SK-N-SH (cell line): ENCODE measurements at regions not wholly inside any gene's neighbourhood (a gene's known extent, or its start where the extent isn't known, plus 50 kb on each side); places are given as distances from the start of the nearest gene placed in this dataset.

Source experiments
- CTCF ChIA-PET: fragments of 300-600, 350-600 bp; formaldehyde crosslinking; extraction: SDS; loops from one replicate; lab custom pipeline; 2021; lab: Yijun Ruan, JAX
- POLR2A ChIA-PET: fragments of 350-600 bp; sonication (Branson Sonifier 250); formaldehyde crosslinking; extraction: SDS; loops from one replicate; lab custom pipeline; 2020; ENCODE audit warnings: antibody characterized with exemption, inconsistent platforms; lab: Yijun Ruan, JAX
- DNase-seq: peaks from one replicate; pipeline ENCODE4 v3.0.0; 2012
- H2AFZ ChIP-seq: fragments of 200-600 bp; sonication (generic); 2 replicates; pipeline ENCODE4 v1.8.1; 2016; ENCODE audit warnings: antibody characterized with exemption, mild to moderate bottlenecking, low read depth
- H3F3A ChIP-seq: fragments of 200-600 bp; sonication (generic); replicated peaks from 2 replicates; pipeline ENCODE3; 2016; ENCODE audit warnings: antibody characterized with exemption, mild to moderate bottlenecking; ENCODE audit not compliant: insufficient read depth
- H3K27ac ChIP-seq, 2 experiments: fragments of 200-500 bp in 1 of 2; fragments of 200-600 bp in 1 of 2; sonication (Bioruptor generic) in 1 of 2; sonication (generic), shearing (Covaris generic) in 1 of 2; 2 replicates each; pipeline versions ENCODE4 v1.5.1 to v1.6.1; 2014 to 2016; ENCODE audit warnings: low read depth in 2 of 2, inconsistent platforms in 1 of 2, low read length in 1 of 2, mild to moderate bottlenecking in 1 of 2, mixed read lengths in 1 of 2
- H3K27me3 ChIP-seq: fragments of 200-600 bp; sonication (generic), shearing (Covaris generic); 2 replicates; pipeline ENCODE4 v1.6.1; 2016; ENCODE audit warnings: mixed run types; ENCODE audit not compliant: insufficient read depth
- H3K36me3 ChIP-seq, 2 experiments: fragments of 200-500 bp in 1 of 2; fragments of 200-600 bp in 1 of 2; sonication (Bioruptor generic) in 1 of 2; sonication (generic) in 1 of 2; replicated peaks in 1 of 2; 2 replicates each; pipeline versions ENCODE3 to v1.5.1; 2014 to 2016; ENCODE audit warnings: low read length in 1 of 2, mild to moderate bottlenecking in 1 of 2; ENCODE audit not compliant: insufficient read depth in 2 of 2, control insufficient read depth in 1 of 2
- H3K4me1 ChIP-seq, 2 experiments: fragments of 200-500 bp in 1 of 2; fragments of 200-600 bp in 1 of 2; sonication (Bioruptor generic) in 1 of 2; sonication (generic), shearing (Covaris generic) in 1 of 2; 2 replicates each; pipeline versions ENCODE4 v1.5.1 to v1.6.1; 2014 to 2016; ENCODE audit warnings: low read depth in 1 of 2, low read length in 1 of 2, mixed run types in 1 of 2; ENCODE audit not compliant: insufficient read depth in 2 of 2, control insufficient read depth in 1 of 2
- H3K4me2 ChIP-seq: fragments of 200-600 bp; sonication (generic), shearing (Covaris generic); 2 replicates; pipeline ENCODE4 v1.6.1; 2017; ENCODE audit warnings: mixed run types
- H3K4me3 ChIP-seq, 2 experiments: fragments of 200-500 bp in 1 of 2; fragments of 200-600 bp in 1 of 2; sonication (Bioruptor generic) in 1 of 2; sonication (generic), shearing (Covaris generic) in 1 of 2; 2 replicates each; pipeline versions ENCODE4 v1.5.1 to v1.8.1; 2014 to 2016; ENCODE audit warnings: low read depth in 2 of 2, inconsistent platforms in 1 of 2, low read length in 1 of 2, mild to moderate bottlenecking in 1 of 2, mixed read lengths in 1 of 2, moderate library complexity in 1 of 2
- H3K79me2 ChIP-seq: fragments of 200-600 bp; sonication (generic); 2 replicates; pipeline ENCODE4 v1.8.1; 2017; ENCODE audit warnings: mild to moderate bottlenecking; ENCODE audit not compliant: insufficient read depth
- H3K9ac ChIP-seq: fragments of 200-600 bp; sonication (generic); 2 replicates; pipeline ENCODE4 v1.6.1; 2017; ENCODE audit warnings: mixed run types
- H3K9me2 ChIP-seq: fragments of 200-600 bp; sonication (generic); 2 replicates; pipeline ENCODE4 v1.6.1; 2017; ENCODE audit warnings: mixed run types
- H3K9me3 ChIP-seq: fragments of 200-600 bp; sonication (generic); 2 replicates; pipeline ENCODE4 v1.6.1; 2017; ENCODE audit warnings: mixed run types, mild to moderate bottlenecking, moderate library complexity
- H4K20me1 ChIP-seq: fragments of 200-600 bp; sonication (generic); 2 replicates; pipeline ENCODE4 v1.6.1; 2017; ENCODE audit warnings: mild to moderate bottlenecking, mixed run types; ENCODE audit not compliant: insufficient read depth
- CHD2 ChIP-seq: fragments of 150-350 bp; IDR thresholded peaks from 2 replicates; pipeline ENCODE4 v1.6.1; 2018; ENCODE audit warnings: low read length; ENCODE audit not compliant: partially characterized antibody
- FOSL2 ChIP-seq: IDR thresholded peaks from 2 replicates; pipeline ENCODE4 v1.4.0; 2012; ENCODE audit warnings: low read depth, mild to moderate bottlenecking, moderate library complexity, borderline replicate concordance
- FOXM1 ChIP-seq: IDR thresholded peaks from 2 replicates; pipeline ENCODE4 v1.4.0; 2012; ENCODE audit warnings: low read depth, mild to moderate bottlenecking
- GABPA ChIP-seq: IDR thresholded peaks from 2 replicates; pipeline ENCODE4 v1.4.0; 2012; ENCODE audit warnings: low read depth, mild to moderate bottlenecking
- GATA2 ChIP-seq: sonication (generic); formaldehyde crosslinking; IDR thresholded peaks from 2 replicates; pipeline ENCODE4 v1.5.0; 2020; ENCODE audit warnings: mild to moderate bottlenecking, missing genetic modification reagents
- JUND ChIP-seq: IDR thresholded peaks from 2 replicates; pipeline ENCODE4 v1.4.0; 2012
- MEF2A ChIP-seq: IDR thresholded peaks from 2 replicates; pipeline ENCODE4 v1.4.0; 2012; ENCODE audit warnings: low read depth, borderline replicate concordance
- MXI1 ChIP-seq: IDR thresholded peaks from 2 replicates; pipeline ENCODE4 v1.6.1; 2012; ENCODE audit warnings: mild to moderate bottlenecking, low read depth, low read length, improper control_type of control experiment
- NRF1 ChIP-seq: IDR thresholded peaks from 2 replicates; pipeline ENCODE4 v1.6.1; 2012; ENCODE audit warnings: low read depth, mild to moderate bottlenecking, low read length
- POLR2AphosphoS5 ChIP-seq: IDR thresholded peaks from 2 replicates; pipeline ENCODE4 v1.6.1; 2012; ENCODE audit warnings: low read depth, low read length
- RAD21 ChIP-seq: IDR thresholded peaks from 2 replicates; pipeline ENCODE4 v1.6.1; 2012; ENCODE audit warnings: mild to moderate bottlenecking, low read length
- RCOR1 ChIP-seq: fragments of 150-350 bp; IDR thresholded peaks from 2 replicates; pipeline ENCODE4 v1.6.1; 2017; ENCODE audit warnings: antibody characterized with exemption, low read length
- RXRA ChIP-seq: IDR thresholded peaks from 2 replicates; pipeline ENCODE4 v1.4.0; 2012; ENCODE audit warnings: low read depth, mild to moderate bottlenecking, borderline replicate concordance
- SMC3 ChIP-seq: IDR thresholded peaks from 2 replicates; pipeline ENCODE4 v1.6.1; 2012; ENCODE audit warnings: low read depth, low read length, improper control_type of control experiment
- TAF1 ChIP-seq: IDR thresholded peaks from 2 replicates; pipeline ENCODE4 v1.6.1; 2012; ENCODE audit warnings: low read depth, mild to moderate bottlenecking, low read length, moderate library complexity, borderline replicate concordance
- TEAD4 ChIP-seq: IDR thresholded peaks from 2 replicates; pipeline ENCODE4 v1.4.0; 2012; ENCODE audit warnings: mild to moderate bottlenecking, borderline replicate concordance; ENCODE audit not compliant: insufficient read depth
- WGBS: methylation state at CpG from one replicate; pipeline ENCODE4 v1.1.6; 2017; ENCODE audit warnings: low lambda C conversion rate; 5-methylcytosine and 5-hydroxymethylcytosine counted together
- TF ChIP-seq, protein P1 (sequence below): IDR thresholded peaks from 2 replicates; pipeline ENCODE4 v1.4.0; 2012; ENCODE audit warnings: low read depth, borderline replicate concordance
- TF ChIP-seq, protein P2 (sequence below): IDR thresholded peaks from 2 replicates; pipeline ENCODE4; 2012
- TF ChIP-seq, protein P3 (sequence below): fragments of 150-350 bp; IDR thresholded peaks from 2 replicates; pipeline ENCODE4 v1.6.1; 2017; ENCODE audit warnings: antibody characterized with exemption, low read length, low read depth, borderline replicate concordance

DNA sequence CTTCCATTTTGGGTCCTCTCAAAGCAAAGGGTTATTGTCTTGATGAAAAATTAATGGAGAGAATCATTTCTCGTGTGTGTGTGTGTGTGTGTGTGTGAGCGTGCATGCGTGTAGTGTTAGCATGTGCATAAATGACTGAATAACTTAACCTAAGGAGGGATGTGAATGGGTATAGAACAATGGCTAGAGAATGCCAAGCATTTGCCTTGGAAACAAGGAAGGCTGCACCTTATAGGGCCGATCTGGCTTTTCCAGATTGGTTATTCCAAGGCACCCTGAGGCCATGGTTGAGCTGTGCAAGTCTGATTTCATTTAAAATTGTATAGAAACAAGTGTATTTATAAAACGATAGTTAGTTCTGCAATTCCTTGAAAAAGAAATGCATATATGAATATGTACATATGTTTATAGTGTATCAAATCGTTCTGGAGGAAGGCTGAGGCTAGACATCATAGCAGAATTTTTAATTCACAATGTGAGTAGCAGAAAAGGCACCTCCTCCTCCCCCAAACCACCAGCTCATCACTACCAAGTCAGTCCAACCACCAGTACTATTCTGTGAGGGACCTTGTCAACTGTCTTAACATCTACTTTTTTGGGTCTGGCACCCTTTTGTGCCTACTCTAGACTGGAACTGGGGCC, 322.7 kb upstream of the ISX start:
- Histone ChIP-seq H3K9me3 (no peaks in the 10 kb centered on the region), H3K27ac (no peak overlapping the region), H2AFZ (no peak overlapping the region), H3F3A (no peaks in the 10 kb centered on the region), H3K4me1 (no peaks in the 10 kb centered on the region), H3K4me3 (no peak overlapping the region), H3K9ac (no peak overlapping the region), H3K36me3 (no peaks in the 10 kb centered on the region), H3K27me3 (no peaks in the 10 kb centered on the region), H3K9me2 (no peaks in the 10 kb centered on the region), H3K79me2 (no peaks in the 10 kb centered on the region), H3K4me2 (no peak overlapping the region), H4K20me1 (no peaks in the 10 kb centered on the region)
- no peak for DNase-seq
- 7% methylated on average over 6 of the region's 6 CpGs for WGBS
- no peak for TF ChIP-seq POLR2AphosphoS5
- no peak for TF ChIP-seq MEF2A
- no peak for TF ChIP-seq FOXM1
- TF ChIP-seq, protein P1, sequence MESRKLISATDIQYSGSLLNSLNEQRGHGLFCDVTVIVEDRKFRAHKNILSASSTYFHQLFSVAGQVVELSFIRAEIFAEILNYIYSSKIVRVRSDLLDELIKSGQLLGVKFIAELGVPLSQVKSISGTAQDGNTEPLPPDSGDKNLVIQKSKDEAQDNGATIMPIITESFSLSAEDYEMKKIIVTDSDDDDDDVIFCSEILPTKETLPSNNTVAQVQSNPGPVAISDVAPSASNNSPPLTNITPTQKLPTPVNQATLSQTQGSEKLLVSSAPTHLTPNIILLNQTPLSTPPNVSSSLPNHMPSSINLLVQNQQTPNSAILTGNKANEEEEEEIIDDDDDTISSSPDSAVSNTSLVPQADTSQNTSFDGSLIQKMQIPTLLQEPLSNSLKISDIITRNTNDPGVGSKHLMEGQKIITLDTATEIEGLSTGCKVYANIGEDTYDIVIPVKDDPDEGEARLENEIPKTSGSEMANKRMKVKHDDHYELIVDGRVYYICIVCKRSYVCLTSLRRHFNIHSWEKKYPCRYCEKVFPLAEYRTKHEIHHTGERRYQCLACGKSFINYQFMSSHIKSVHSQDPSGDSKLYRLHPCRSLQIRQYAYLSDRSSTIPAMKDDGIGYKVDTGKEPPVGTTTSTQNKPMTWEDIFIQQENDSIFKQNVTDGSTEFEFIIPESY, result no peak
- TF ChIP-seq, protein P2, sequence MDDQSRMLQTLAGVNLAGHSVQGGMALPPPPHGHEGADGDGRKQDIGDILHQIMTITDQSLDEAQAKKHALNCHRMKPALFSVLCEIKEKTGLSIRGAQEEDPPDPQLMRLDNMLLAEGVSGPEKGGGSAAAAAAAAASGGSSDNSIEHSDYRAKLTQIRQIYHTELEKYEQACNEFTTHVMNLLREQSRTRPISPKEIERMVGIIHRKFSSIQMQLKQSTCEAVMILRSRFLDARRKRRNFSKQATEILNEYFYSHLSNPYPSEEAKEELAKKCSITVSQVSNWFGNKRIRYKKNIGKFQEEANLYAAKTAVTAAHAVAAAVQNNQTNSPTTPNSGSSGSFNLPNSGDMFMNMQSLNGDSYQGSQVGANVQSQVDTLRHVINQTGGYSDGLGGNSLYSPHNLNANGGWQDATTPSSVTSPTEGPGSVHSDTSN, result no peak
- no peak for TF ChIP-seq CHD2
- no peak for TF ChIP-seq RAD21
- TF ChIP-seq RCOR1, result no peak
- no peak for TF ChIP-seq MXI1
- TF ChIP-seq TEAD4, result no peak
- TF ChIP-seq FOSL2, result no peak
- TF ChIP-seq RXRA, result no peak
- TF ChIP-seq GABPA, result no peak
- TF ChIP-seq, protein P3, sequence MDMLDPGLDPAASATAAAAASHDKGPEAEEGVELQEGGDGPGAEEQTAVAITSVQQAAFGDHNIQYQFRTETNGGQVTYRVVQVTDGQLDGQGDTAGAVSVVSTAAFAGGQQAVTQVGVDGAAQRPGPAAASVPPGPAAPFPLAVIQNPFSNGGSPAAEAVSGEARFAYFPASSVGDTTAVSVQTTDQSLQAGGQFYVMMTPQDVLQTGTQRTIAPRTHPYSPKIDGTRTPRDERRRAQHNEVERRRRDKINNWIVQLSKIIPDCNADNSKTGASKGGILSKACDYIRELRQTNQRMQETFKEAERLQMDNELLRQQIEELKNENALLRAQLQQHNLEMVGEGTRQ, result no peak
- no peak for TF ChIP-seq NRF1
- TF ChIP-seq JUND, result no peak
- TF ChIP-seq SMC3, result no peak
- TF ChIP-seq TAF1, result no peak
- TF ChIP-seq GATA2 (CRISPR knock-in tag), result no peak
- ChIA-PET CTCF (no interaction called here), POLR2A (no interaction called here)
